ENCODE measurements at regions not wholly inside any gene's neighbourhood (a gene's known extent, or its start where the extent isn't known, plus 50 kb on each side); places are given as distances from the start of the nearest gene placed in this dataset.

- Histone ChIP-seq H3K27ac (no peak overlapping the region), H3K9me3 (no peaks in the 10 kb centered on the region), H3K4me1 (no peaks in the 10 kb centered on the region), H3K36me3 (no peaks in the 10 kb centered on the region), H3K4me3 (no peak overlapping the region), H3K27me3 (no peaks in the 10 kb centered on the region)
- 91 to 93% methylated on average over 13 of the region's 13 CpGs for WGBS, 2 donors
- ATAC-seq (ENCODE audit: low FRiP score in 2 of 2) (no peak), DNase-seq (no peak)
- TF ChIP-seq POLR2AphosphoS5 (IDR thresholded peaks at IDR 0.05), result no peak
- no peak for TF ChIP-seq POLR2A (IDR thresholded peaks at IDR 0.05)
- TF ChIP-seq, protein P1, sequence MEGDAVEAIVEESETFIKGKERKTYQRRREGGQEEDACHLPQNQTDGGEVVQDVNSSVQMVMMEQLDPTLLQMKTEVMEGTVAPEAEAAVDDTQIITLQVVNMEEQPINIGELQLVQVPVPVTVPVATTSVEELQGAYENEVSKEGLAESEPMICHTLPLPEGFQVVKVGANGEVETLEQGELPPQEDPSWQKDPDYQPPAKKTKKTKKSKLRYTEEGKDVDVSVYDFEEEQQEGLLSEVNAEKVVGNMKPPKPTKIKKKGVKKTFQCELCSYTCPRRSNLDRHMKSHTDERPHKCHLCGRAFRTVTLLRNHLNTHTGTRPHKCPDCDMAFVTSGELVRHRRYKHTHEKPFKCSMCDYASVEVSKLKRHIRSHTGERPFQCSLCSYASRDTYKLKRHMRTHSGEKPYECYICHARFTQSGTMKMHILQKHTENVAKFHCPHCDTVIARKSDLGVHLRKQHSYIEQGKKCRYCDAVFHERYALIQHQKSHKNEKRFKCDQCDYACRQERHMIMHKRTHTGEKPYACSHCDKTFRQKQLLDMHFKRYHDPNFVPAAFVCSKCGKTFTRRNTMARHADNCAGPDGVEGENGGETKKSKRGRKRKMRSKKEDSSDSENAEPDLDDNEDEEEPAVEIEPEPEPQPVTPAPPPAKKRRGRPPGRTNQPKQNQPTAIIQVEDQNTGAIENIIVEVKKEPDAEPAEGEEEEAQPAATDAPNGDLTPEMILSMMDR (IDR thresholded peaks at IDR 0.05), result no peak
- no peak for TF ChIP-seq EP300 (IDR thresholded peaks at IDR 0.05)
Observed at GRCh38 chr4:152160225-152160800, 375.6 kb downstream of the FBXW7 start.

GRCh38 chr4:152159773-152160172 lies 376.1 kb downstream of the FBXW7 start:
- Histone ChIP-seq H3K27me3 (no peaks in the 10 kb centered on the region), H3K36me3 (no peaks in the 10 kb centered on the region), H3K27ac (no peak overlapping the region), H3K4me1 (no peaks in the 10 kb centered on the region), H3K9me3 (no peaks in the 10 kb centered on the region), H3K4me3 (no peak overlapping the region)
- 74 to 79% methylated on average over 2 of the region's 2 CpGs for WGBS, 2 donors
- no peak for TF ChIP-seq POLR2A (IDR thresholded peaks at IDR 0.05)
- no peak for TF ChIP-seq POLR2AphosphoS5 (IDR thresholded peaks at IDR 0.05)
- no peak for TF ChIP-seq EP300 (IDR thresholded peaks at IDR 0.05)
- TF ChIP-seq, protein P1 (IDR thresholded peaks at IDR 0.05), result no peak
- ATAC-seq (ENCODE audit: low FRiP score in 2 of 2) (no peak), DNase-seq (no peak)

DNA sequence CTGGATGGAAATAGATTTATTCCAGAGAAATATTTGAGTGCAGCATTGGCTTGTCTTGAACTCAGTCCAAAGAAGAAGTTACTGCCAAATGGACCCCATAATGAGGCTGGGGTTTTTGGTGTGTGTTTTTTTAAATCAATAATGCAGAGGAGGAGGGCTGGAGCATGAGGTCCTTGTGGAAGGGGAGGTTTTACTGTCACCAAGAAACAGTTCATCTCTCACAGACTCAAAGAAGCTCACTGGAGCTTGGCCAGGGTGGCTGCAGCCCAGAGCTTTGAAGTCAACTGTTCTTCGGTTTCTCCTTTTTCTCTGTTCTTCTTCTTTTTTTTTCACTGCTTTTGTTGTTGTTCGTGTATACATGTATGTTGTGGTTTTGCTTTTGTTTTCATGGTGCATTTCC lies 377.7 kb downstream of the FBXW7 start:
- ATAC-seq (ENCODE audit: low FRiP score in 2 of 2) (no peak), DNase-seq (no peak)
- Histone ChIP-seq H3K27me3 (no peaks in the 10 kb centered on the region), H3K36me3 (no peaks in the 10 kb centered on the region), H3K27ac (no peak overlapping the region), H3K9me3 (no peaks in the 10 kb centered on the region), H3K4me3 (no peak overlapping the region), H3K4me1 (no peaks in the 10 kb centered on the region)
- TF ChIP-seq, protein P1 (IDR thresholded peaks at IDR 0.05), result no peak
- TF ChIP-seq EP300 (IDR thresholded peaks at IDR 0.05), result no peak
- TF ChIP-seq POLR2AphosphoS5 (IDR thresholded peaks at IDR 0.05), result no peak
- TF ChIP-seq POLR2A (IDR thresholded peaks at IDR 0.05), result no peak
- 49 to 50% methylated on average over 2 of the region's 2 CpGs for WGBS, 2 donors

- H3K4me3 ChIP-seq, result no peak overlapping the region
- TF ChIP-seq, protein P1 (IDR thresholded peaks at IDR 0.05), result no peak
- TF ChIP-seq POLR2A (IDR thresholded peaks at IDR 0.05), result no peak
- TF ChIP-seq POLR2AphosphoS5 (IDR thresholded peaks at IDR 0.05), result no peak
- H3K27ac ChIP-seq, result no peak overlapping the region
- no peak for ATAC-seq (ENCODE audit: low FRiP score in 2 of 2)
- no peak for DNase-seq
- 84 to 94% methylated on average over 5 of the region's 5 CpGs for WGBS, 2 donors
- no peaks in the 10 kb centered on the region for H3K36me3 ChIP-seq
- no peaks in the 10 kb centered on the region for H3K27me3 ChIP-seq
- no peaks in the 10 kb centered on the region for H3K4me1 ChIP-seq
- no peaks in the 10 kb centered on the region for H3K9me3 ChIP-seq
Observed at GRCh38 chr4:152157629-152158028, 378.3 kb downstream of the FBXW7 start.

DNA sequence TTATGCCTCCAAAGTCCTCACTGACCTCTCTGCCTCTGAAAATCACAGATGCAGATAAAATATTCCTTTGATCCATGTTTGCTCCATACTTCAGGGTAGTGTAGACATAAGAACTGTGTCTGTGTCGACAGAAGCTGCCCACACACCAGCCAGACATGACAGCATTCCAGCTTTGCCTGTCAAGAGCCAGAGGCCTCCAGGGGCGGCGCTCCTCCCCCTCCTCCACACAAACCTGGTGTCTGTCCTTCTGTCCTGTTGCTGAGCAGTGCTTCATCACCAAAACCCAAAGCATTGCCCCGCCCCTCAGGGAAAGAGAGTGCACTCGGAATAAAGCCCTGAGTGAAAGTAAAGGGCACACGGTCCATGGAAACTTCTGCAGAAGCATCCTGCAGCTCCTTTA lies 379.4 kb downstream of the FBXW7 start:
- TF ChIP-seq, protein P1 (IDR thresholded peaks at IDR 0.05), result no peak
- TF ChIP-seq POLR2AphosphoS5 (IDR thresholded peaks at IDR 0.05), result no peak
- no peak for TF ChIP-seq POLR2A (IDR thresholded peaks at IDR 0.05)
- TF ChIP-seq EP300 (IDR thresholded peaks at IDR 0.05), result no peak
- Histone ChIP-seq H3K9me3 (no peaks in the 10 kb centered on the region), H3K4me1 (no peaks in the 10 kb centered on the region), H3K36me3 (no peaks in the 10 kb centered on the region), H3K27ac (no peak overlapping the region), H3K27me3 (no peaks in the 10 kb centered on the region), H3K4me3 (no peak overlapping the region)
- DNase-seq (peak in 1 of 2 donors; percentile 17), ATAC-seq (ENCODE audit: low FRiP score in 2 of 2) (no peak)
- 56 to 83% methylated on average over 1 to 6 of the region's 6 CpGs for WGBS, 2 donors

Measured in upper lobe of left lung (tissue), 6 donors.